ENCODE measurements at regions not wholly inside any gene's neighbourhood (a gene's known extent, or its start where the extent isn't known, plus 50 kb on each side); places are given as distances from the start of the nearest gene placed in this dataset.

GRCh38 chr5:104764197-104764596 lies 1201.6 kb upstream of the NUDT12 start:
- no peak for DNase-seq (ENCODE audit: low spot score)
- TF ChIP-seq CTCF (IDR thresholded peaks at IDR 0.05; ENCODE audit: extremely low read depth, insufficient read depth, missing control alignments) = no peak
- in situ Hi-C loops (cut with MboI; ENCODE audit: low pct_unique_long_range_greater_than_20kb, low sequenced_read_pairs, unreplicated experiment) = no loop called here

DNA sequence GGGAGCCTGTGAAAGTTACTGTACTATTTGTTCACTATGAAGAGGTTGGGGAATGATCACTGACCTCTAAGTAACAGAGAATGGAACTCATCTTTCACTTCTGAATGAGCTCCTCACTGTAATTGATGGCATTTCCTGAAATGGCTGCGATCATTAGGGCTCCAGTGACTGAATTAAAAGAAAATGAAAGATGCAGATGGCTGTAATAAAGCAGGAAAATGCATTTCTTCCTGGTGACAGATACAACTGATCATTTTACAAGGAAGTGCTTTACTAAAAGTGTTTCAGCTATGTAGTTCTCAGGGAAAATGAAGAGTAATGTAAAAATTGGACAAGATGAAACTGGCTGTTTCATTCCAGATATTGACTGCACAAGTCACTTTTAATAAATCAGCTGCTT lies 1200.6 kb upstream of the NUDT12 start:
- no peak for DNase-seq (ENCODE audit: low spot score)
- TF ChIP-seq CTCF (IDR thresholded peaks at IDR 0.05; ENCODE audit: extremely low read depth, insufficient read depth, missing control alignments) = no peak
- in situ Hi-C loops (cut with MboI; ENCODE audit: low pct_unique_long_range_greater_than_20kb, low sequenced_read_pairs, unreplicated experiment) = no loop called here

- no peak for TF ChIP-seq CTCF (IDR thresholded peaks at IDR 0.05; ENCODE audit: extremely low read depth, insufficient read depth, missing control alignments)
- no peak for DNase-seq (ENCODE audit: low spot score)
- in situ Hi-C loops (cut with MboI; ENCODE audit: low pct_unique_long_range_greater_than_20kb, low sequenced_read_pairs, unreplicated experiment) = no loop called here
Measured at GRCh38 chr5:104757915-104758314, 1195.3 kb upstream of the NUDT12 start.

DNA sequence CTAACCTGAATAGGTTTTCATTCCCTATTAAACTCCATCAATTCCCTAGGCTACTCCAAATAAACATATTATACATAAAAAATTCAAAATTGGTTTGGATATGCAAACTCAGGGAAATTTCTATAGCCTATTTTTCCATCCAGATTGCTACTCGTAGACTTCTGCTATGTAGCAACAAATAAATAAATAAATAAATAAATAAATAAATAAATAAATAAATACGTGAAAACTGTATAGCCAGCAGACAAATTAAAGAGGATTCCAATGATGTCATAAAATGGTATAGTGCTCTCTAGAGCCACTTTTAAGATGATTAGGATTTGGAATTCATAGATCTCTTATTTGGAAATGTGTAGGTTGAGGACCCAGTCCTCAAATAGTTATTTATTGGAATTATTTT lies 1193.2 kb upstream of the NUDT12 start:
- TF ChIP-seq CTCF (IDR thresholded peaks at IDR 0.05; ENCODE audit: extremely low read depth, insufficient read depth, missing control alignments) = no peak
- in situ Hi-C loops (cut with MboI; ENCODE audit: low pct_unique_long_range_greater_than_20kb, low sequenced_read_pairs, unreplicated experiment) = no loop called here
- DNase-seq (ENCODE audit: low spot score) = no peak

- DNase-seq (ENCODE audit: low spot score) = no peak
- in situ Hi-C loops (cut with MboI; ENCODE audit: low pct_unique_long_range_greater_than_20kb, low sequenced_read_pairs, unreplicated experiment) = no loop called here
- TF ChIP-seq CTCF (IDR thresholded peaks at IDR 0.05; ENCODE audit: extremely low read depth, insufficient read depth, missing control alignments) = no peak
Measured at GRCh38 chr5:104754311-104754995, 1191.9 kb upstream of the NUDT12 start.

DNA sequence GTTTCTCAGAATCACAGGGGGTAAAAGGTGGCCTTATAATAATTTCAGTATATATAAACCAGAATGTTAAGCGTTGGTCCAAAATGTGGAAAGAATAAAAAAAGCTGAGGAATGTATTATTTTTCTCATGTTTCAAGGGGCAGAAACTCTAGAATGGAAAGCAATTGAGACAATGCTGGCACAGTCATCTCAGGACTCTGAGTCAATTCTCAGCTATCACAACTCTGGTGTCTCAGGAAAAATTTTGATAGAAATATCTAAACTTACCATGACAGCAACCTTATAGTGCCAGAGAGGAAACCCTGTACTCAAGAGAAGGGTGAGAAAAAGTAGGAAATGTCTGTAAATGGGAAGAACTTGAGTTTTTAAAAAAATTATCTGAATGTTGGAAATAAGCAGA lies 1189.4 kb upstream of the NUDT12 start:
- no peak for TF ChIP-seq CTCF (IDR thresholded peaks at IDR 0.05; ENCODE audit: extremely low read depth, insufficient read depth, missing control alignments)
- no peak for DNase-seq (ENCODE audit: low spot score)
- in situ Hi-C loops (cut with MboI; ENCODE audit: low pct_unique_long_range_greater_than_20kb, low sequenced_read_pairs, unreplicated experiment) = no loop called here
